GM12891 (cell line): ENCODE measurements at regions not wholly inside any gene's neighbourhood (a gene's known extent, or its start where the extent isn't known, plus 50 kb on each side); places are given as distances from the start of the nearest gene placed in this dataset.

Source experiments
- DNase-seq: peaks from one replicate; pipeline ENCODE4 v3.0.0; 2011; ENCODE audit warnings: low spot score; ENCODE audit not compliant: insufficient read length
- FAIRE-seq: peaks from 2 replicates; lab custom pipeline; 2011; peaks lifted over from hg19 to GRCh38; lab: Jason Lieb, UNC
- PAX5 ChIP-seq: IDR thresholded peaks from 2 replicates; pipeline ENCODE4 v1.6.1; 2011; ENCODE audit warnings: low read length, moderate library complexity, mild to moderate bottlenecking; ENCODE audit not compliant: insufficient read depth, severe bottlenecking
- POLR2A ChIP-seq: IDR thresholded peaks from 2 replicates; pipeline ENCODE4 v1.6.1; 2011; ENCODE audit warnings: low read depth, low read length, control low read depth
- POLR2AphosphoS5 ChIP-seq: IDR thresholded peaks from 2 replicates; pipeline ENCODE4 v1.6.1; 2011; ENCODE audit warnings: low read depth, low read length, control low read depth
- POU2F2 ChIP-seq: IDR thresholded peaks from 2 replicates; pipeline ENCODE4 v1.6.1; 2011; ENCODE audit warnings: low read depth, mild to moderate bottlenecking, control low read depth, low read length, moderate library complexity
- SPI1 ChIP-seq: IDR thresholded peaks from 2 replicates; pipeline ENCODE4 v1.6.1; 2011; ENCODE audit warnings: low read depth, low read length, control low read depth
- TAF1 ChIP-seq: IDR thresholded peaks from 2 replicates; pipeline ENCODE4 v1.6.1; 2011; ENCODE audit warnings: low read depth, low read length, control low read depth

GRCh38 chr9:11011696-11012095 is 398.9 kb upstream of the PTPRD start:
- TF ChIP-seq POLR2A = no peak
- no peak for TF ChIP-seq SPI1
- TF ChIP-seq PAX5 = no peak
- FAIRE-seq = no peak
- no peak for DNase-seq

GRCh38 chr9:11016081-11016480 is 403.3 kb upstream of the PTPRD start:
- no peak for FAIRE-seq
- no peak for DNase-seq
- no peak for TF ChIP-seq POLR2AphosphoS5

DNA sequence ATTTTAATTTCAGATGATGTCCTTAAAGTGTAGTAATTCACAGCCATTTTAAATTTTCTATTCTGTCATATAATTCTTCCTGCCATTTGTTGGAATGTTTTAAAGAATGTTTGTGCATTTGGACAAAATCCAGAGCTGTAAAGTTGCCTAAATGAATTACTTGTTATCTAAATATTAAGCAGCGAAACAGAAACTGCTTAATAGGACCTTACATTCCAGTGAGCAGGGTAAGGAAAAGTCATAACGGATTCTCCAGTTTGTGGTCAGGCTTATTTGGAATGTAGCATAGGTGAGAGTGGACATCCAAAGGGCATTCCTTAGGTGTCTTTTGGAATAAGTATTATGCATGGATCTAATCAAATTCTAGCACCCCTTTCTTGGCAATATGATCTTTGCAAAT is 410.4 kb upstream of the PTPRD start:
- TF ChIP-seq TAF1 (no peak), POLR2AphosphoS5 (no peak), PAX5 (no peak), SPI1 (no peak), POU2F2 (no peak), POLR2A (no peak)
- DNase-seq = no peak
- no peak for FAIRE-seq

GRCh38 chr9:11025775-11026174 is 413.0 kb upstream of the PTPRD start:
- FAIRE-seq (no peak), DNase-seq (no peak)
- TF ChIP-seq TAF1 = no peak
- TF ChIP-seq PAX5 = no peak
- no peak for TF ChIP-seq POLR2AphosphoS5

GRCh38 chr9:11038366-11038765 is 425.6 kb upstream of the PTPRD start:
- no peak for TF ChIP-seq TAF1
- TF ChIP-seq POU2F2 = no peak
- no peak for TF ChIP-seq POLR2AphosphoS5
- TF ChIP-seq SPI1 = no peak
- no peak for DNase-seq
- FAIRE-seq = no peak

DNA sequence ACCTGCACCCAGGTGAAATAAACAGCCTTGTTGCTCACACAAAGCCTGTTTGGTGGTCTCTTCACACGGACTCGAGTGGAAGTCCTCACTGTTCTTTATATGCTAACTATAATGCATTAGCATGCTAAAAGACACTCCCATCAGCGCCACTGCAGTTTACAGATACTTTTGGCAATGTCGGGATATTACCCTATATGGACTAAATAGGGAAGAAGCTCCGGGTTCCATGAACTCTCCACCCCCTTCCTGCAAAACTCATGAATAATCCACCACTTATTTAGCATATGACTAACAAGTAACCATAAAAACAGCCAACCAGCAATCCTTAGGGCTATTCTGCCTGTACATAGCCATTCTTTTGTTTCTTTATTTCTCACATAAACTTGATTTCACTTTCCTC is 426.2 kb upstream of the PTPRD start:
- TF ChIP-seq POLR2AphosphoS5 (no peak), PAX5 (no peak)
- DNase-seq (no peak), FAIRE-seq (no peak)

GRCh38 chr9:11045589-11045988 is 432.8 kb upstream of the PTPRD start:
- FAIRE-seq = no peak
- no peak for TF ChIP-seq POLR2AphosphoS5
- no peak for TF ChIP-seq POU2F2
- TF ChIP-seq SPI1 = no peak
- no peak for TF ChIP-seq TAF1
- TF ChIP-seq POLR2A = no peak
- no peak for TF ChIP-seq PAX5
- DNase-seq = no peak

DNA sequence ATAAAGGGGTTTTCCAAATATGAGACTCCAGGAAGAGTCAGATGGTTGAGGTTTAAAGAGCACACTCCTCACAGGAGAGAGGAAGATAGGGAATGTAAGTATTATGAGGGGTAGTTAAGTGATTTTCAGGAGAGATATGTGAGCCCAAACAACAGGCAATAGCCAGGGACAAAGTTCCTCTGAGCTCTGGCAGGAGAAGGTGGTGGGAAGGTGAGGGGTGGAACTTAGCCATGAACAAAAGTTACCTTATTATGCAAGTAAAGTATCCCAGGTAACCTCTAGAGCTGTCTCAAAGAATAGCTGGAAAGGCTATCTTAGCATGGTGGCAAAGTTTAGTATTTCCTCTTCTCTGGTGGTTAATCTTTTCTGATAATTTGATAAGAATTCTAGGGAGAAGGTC is 450.5 kb upstream of the PTPRD start:
- TF ChIP-seq PAX5 (no peak), TAF1 (no peak), SPI1 (no peak), POLR2A (no peak), POLR2AphosphoS5 (no peak), POU2F2 (no peak)
- DNase-seq = no peak
- no peak for FAIRE-seq

GRCh38 chr9:11064909-11065308 is 452.1 kb upstream of the PTPRD start:
- FAIRE-seq (no peak), DNase-seq (no peak)
- TF ChIP-seq POLR2A = no peak
- TF ChIP-seq PAX5 = no peak
- no peak for TF ChIP-seq TAF1
- TF ChIP-seq POU2F2 = no peak
- TF ChIP-seq SPI1 = no peak
- no peak for TF ChIP-seq POLR2AphosphoS5

DNA sequence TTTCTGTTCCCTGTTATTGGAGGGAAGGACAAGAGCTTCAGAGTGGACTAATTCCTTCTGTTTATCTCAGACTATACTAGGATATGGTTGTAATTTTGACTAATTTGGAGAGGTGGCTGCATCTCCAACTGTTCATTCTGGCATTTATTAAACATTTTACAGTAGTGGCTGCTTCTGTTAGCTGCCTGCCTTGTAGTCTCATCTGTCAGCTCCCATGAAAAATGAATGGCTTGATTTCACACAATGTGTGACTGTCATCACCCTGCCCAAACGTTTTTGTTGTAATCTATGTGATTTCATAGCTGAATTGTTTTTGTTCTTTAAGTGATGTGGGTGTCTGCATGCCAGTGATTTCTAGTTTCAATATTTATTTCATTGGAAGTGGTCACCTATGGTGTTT is 459.4 kb upstream of the PTPRD start:
- no peak for FAIRE-seq
- no peak for DNase-seq
- TF ChIP-seq PAX5 (no peak), POLR2A (no peak), POLR2AphosphoS5 (no peak)

DNA sequence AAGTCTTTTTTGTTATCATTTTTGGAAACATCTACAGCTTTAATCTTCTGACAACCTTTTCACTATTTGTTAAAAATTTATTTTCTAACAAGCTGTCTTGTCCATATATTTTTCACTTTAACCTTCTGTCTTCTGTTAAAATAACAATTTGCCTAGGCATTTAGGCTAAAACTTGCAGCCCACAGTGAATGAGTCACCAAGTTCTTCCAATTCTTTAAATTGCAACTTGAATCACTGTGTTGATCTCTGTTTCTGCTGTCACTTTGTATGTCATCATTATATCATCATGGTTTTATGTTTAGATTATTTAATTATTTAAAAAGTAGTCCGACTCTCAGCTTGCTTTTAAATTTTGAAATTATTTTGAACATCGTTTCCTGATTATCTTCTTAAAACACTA is 473.8 kb upstream of the PTPRD start:
- TF ChIP-seq POU2F2 = no peak
- no peak for TF ChIP-seq POLR2AphosphoS5
- no peak for TF ChIP-seq PAX5
- no peak for TF ChIP-seq SPI1
- no peak for TF ChIP-seq TAF1
- TF ChIP-seq POLR2A = no peak
- FAIRE-seq (no peak), DNase-seq (no peak)
